ENCODE measurements at regions not wholly inside any gene's neighbourhood (a gene's known extent, or its start where the extent isn't known, plus 50 kb on each side); places are given as distances from the start of the nearest gene placed in this dataset.

GRCh38 chr5:124477062-124477461 lies 269.4 kb downstream of the ZNF608 start:
- no peak for TF ChIP-seq CTCF (IDR thresholded peaks at IDR 0.05)
- no peak for TF ChIP-seq POLR2A (IDR thresholded peaks at IDR 0.05)
- TF ChIP-seq POLR2AphosphoS5 (IDR thresholded peaks at IDR 0.05) = no peak
- no peak for TF ChIP-seq EP300 (IDR thresholded peaks at IDR 0.05)

Measured in stomach (tissue), 4 donors.